HG03095 (cell line): ENCODE measurements at regions not wholly inside any gene's neighbourhood (a gene's known extent, or its start where the extent isn't known, plus 50 kb on each side); places are given as distances from the start of the nearest gene placed in this dataset.
"Not testable (repeated sequence)": the region's sequence is repeated elsewhere in the genome, so short reads cannot be mapped to it uniquely, and the experiment has no call there.

Source experiments
- ATAC-seq: cut with Tn5 transposase; IDR thresholded peaks from one replicate; pipeline ENCODE4 v1.9.1; 2021; ENCODE audit warnings: moderate library complexity; ENCODE audit not compliant: unreplicated experiment

DNA sequence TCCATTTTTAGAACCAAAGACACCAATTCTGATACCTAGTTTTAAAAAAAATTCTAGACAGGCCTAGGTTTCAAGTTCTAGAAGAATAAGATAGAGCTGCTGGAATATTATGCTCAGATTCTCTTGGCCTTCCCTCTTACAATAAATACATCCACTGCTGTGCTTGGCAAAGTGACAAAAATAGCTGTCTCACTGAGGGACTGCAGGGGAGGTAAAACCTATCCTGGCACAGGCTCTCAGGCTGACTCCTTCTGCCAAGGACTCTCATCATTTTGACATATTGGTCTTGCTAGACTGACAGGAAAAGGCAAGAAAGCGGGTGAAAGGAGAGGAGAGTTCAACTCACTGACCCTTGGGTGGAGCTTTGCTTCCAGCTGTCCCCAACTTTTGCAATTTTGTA, 197.0 kb upstream of the LHX8 start:
- ATAC-seq: no peak

- no peak for ATAC-seq
Observed at GRCh38 chr1:74943046-74943445, 191.1 kb upstream of the LHX8 start.

- no peak for ATAC-seq
Observed at GRCh38 chr1:74946388-74946787, 187.8 kb upstream of the LHX8 start.

- not testable (repeated sequence) for ATAC-seq
Observed at GRCh38 chr1:74949348-74949747, 184.8 kb upstream of the LHX8 start.

- ATAC-seq: not testable (repeated sequence)
Observed at GRCh38 chr1:74951981-74952380, 182.2 kb upstream of the LHX8 start.

DNA sequence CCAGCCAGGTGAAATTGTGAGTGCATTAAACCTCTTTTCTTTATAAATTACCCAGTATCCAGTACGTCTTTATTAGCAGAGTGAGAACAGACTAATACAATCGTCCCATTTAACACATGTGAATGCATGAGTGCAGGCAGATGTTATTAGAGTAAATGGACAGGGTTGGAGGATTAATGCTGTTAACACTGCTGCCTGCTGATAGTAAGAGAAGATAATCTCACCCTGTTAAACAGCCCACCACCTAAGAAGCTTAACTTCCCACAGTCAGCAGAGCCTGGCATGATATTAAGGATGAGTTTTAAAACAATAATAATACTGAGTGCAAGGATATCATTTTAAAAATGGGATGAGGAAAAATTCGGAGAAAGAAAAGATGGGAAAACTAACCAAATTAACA, 181.4 kb upstream of the LHX8 start:
- no peak for ATAC-seq

DNA sequence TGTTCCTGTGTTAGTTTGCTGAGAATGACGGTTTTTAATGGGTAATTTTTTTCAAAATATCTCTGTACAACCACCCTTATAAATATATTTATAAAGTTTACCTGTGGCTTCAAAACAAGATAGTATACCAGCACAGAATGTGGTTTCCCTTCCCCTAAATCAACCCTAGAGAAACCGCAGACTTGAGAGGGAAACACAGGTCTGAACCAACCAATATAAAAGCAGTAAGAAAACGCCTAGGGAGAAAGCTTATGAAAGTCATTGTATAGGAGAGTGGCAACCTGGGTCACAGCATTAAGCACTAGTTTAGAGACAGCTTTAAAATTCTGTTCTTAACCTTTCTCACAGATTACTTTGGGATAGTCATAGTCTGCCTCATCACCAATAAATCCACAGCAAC, 180.6 kb upstream of the LHX8 start:
- ATAC-seq: no peak

- ATAC-seq: no peak
Observed at GRCh38 chr1:74963120-74963519, 171.1 kb upstream of the LHX8 start.

DNA sequence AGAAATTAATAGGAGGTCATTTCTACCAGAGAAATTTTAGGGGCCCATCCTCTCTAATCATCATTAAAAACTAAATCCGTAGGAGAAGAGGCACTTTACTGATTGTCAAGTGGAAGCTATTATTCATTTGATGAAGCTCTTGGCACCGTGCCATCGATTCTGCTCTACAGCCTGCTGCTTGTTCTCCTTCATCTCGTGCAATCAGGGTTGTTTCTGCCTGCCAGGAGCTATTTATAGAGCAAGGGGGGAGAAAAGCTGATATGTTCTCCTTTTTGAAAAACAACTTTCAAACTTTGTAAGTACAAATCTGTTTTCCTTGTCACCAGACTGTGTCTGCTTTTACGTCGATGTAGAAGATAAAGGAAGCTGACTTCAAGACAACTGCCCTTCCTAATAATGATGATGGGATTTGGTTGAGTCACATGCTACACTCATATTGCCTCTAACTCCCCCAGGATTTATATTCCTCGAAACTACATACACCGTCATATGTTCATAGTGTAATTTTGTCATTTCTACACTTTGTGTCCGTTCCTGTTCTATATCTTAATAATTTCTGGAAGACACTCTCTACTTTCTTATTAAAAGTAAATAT, 169.6 kb upstream of the LHX8 start:
- no peak for ATAC-seq

DNA sequence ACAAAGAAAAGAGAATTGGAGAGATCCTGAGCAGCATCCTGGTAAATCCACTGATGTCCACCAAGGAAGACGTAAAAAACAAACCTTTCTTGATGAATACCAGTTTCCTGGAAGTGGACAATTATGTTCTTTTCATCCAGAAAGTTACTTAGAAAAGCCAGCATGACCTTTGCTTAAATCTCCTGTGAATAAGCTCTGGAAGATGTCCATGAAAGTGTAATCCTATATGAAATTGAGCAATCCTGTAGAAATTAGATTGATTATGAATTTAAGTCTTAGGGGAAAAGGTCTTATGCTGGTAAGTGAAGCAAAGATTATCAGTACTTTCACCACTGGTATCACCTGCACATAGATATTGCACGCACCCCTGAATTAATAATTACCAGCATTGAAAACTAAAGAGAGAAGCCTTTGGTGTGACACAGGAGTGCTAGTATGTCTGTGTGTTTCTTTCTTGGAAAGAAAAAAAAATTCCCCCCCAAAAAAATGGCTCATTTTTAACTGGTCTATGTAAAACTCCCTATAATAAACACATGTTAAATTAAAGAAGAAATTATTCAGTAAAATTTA, 164.5 kb upstream of the LHX8 start:
- no peak for ATAC-seq

- ATAC-seq: no peak
Observed at GRCh38 chr1:74971982-74972381, 162.2 kb upstream of the LHX8 start.

DNA sequence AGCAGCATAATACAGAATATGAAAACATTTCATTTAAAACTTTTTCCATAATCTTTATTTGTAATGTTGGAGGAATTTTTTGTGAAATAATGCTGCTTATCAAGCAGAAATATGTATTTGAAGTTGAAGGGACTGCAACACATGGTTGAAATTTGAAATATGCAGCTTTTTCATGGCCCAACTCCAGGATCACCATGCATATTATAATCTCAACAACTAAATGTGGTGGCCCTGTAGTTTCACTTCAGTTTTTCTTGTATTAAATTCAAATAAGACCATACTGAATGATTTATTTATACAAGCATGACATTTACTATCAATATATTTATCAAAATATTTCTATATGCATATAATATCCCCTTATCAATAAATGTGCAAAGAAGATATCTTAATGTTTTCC, 157.7 kb upstream of the LHX8 start:
- no peak for ATAC-seq

- ATAC-seq: not testable (repeated sequence)
Observed at GRCh38 chr1:74992448-74992847, 141.7 kb upstream of the LHX8 start.

DNA sequence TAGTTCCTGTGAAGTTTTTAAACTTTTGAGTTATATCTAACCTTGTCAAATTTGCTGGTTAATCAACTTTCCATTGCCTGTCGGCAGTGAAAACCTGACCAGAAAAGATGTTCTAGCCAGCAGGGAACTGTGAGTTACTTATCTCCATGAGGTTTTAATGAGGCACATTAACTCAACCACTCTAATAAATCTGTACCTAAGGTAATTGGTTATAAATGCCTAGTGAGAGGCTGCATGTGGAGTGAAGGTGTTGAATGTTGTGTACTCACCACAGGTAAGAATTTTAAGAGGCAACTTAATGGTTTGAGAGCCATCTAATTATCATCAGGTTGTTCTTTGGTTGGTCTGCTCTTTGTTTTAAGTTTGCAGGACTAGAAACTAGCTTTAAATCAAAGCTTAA, 138.4 kb upstream of the LHX8 start:
- no peak for ATAC-seq

- no peak for ATAC-seq
Observed at GRCh38 chr1:75010547-75010946, 123.6 kb upstream of the LHX8 start.

- ATAC-seq: no peak
Observed at GRCh38 chr1:75014250-75014649, 119.9 kb upstream of the LHX8 start.

- ATAC-seq: no peak
Observed at GRCh38 chr1:75023005-75023404, 111.2 kb upstream of the LHX8 start.

GRCh38 chr1:75034376-75034775, 99.8 kb upstream of the LHX8 start:
- no peak for ATAC-seq

- ATAC-seq: no peak
Observed at GRCh38 chr1:75035536-75035935, 98.7 kb upstream of the LHX8 start.

GRCh38 chr1:75053207-75053606, 81.0 kb upstream of the LHX8 start:
- ATAC-seq: no peak

DNA sequence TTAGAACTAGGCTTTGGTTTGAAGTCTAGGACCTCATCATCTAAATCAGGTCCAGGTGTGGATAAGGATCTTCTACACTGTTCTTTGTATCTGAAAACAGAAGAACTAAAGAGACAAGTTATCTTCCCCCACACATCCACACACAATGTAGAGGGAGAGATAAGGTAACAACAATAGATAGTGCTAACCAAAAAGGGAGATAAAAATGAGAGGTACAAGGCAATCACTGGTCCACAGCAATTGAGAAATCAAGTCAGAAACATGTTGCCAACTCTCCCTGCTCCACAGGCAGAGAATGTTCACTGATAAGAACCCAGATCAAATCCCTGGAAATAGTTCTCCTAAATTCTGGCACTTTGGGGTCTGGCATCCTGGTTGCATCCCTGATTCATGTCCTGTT, 75.8 kb upstream of the LHX8 start:
- ATAC-seq: no peak

DNA sequence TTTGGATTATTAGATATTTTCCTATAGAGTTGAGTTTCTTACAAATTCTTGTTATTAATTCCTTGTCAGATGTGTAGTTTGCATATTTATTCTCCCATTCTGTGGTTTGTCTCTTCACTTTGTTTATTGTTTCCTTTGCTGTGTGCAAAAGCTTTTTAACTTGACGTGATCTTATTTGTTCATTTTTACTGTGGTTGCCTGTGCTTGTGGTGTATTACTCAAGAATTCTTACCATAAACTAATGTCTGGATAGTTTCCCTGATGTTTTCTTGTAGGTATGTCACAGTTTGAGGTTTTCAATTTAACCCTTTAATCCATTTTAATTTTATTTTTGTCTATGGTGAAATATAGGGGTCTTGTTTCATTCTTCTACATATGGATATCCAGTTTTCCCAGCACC, 72.1 kb upstream of the LHX8 start:
- ATAC-seq: no peak

DNA sequence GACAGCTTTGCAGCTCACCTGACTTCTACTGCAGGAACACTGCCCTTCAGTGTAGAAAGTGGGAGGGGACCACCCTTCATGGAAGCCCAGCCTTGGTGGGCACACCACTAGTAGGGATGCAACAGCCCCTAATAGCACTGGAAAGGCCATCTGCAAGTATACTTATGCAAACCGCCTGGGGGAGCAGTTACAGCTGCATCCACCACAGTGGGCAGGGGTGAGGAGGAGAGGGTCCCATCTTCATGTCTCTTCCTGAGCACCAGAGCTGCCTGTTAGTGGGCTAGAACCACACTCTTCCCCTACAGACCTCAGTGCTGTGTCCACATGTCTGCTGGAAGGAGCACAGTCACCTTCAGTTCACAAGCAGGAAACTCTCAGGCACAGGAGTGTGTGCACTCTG, 66.2 kb upstream of the LHX8 start:
- no peak for ATAC-seq
